Activated CD8-positive, alpha-beta memory T cell treated with anti-CD3 and anti-CD28 coated beads, Interleukin-2, amount 50 U/mL, for 1 hour (primary cell): ENCODE measurements at regions not wholly inside any gene's neighbourhood (a gene's known extent, or its start where the extent isn't known, plus 50 kb on each side); places are given as distances from the start of the nearest gene placed in this dataset.

ENCODE experiments used
- DNase-seq: peaks from one replicate; pipeline ENCODE4 v3.0.0-alpha.2; 2020; ENCODE audit errors: extremely low read depth

- DNase-seq, result no peak
Observed at GRCh38 chr18:2424420-2424819, 146.9 kb downstream of the METTL4 start.

DNA sequence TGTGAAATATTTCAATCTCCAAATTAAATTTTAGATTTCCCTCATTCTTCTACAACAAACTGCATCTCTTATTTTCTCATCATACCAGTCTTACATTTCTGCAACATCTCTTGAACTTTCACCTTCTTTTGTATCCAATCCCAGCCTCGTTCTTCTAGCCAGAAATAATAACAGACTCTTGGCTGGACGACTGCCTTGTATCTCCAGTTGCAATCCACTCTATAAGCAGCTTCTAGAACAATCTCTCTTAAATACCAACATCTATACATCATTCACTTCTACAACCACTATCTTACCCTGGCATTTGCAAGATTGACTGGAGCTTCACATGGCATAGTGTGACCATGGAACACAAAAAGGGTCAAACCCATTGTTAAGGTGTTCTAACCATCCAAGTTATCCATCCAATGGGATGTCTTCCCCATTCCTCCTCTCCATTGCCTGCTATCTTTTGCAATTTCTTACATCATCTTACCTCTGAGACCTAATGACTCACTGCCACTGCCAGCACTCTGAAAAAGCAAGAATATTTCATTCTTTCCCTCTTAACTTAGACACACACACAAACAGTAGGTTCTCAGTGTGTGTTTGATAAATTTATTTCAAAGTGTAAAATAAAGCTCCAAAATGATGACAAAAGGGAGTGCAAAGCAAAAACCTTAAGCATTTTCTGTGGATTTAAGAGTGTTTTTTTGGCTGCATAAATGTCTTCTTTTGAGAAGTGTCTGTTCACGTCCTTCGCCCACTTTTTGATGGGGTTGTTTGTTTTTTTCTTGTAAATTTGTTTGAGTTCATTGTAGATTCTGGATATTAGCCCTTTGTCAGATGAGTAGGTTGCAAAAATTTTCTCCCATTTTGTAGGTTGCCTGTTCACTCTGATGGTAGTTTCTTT, 145.6 kb downstream of the METTL4 start:
- DNase-seq, result no peak

GRCh38 chr18:2430191-2430590, 141.1 kb downstream of the METTL4 start:
- DNase-seq, result no peak

DNA sequence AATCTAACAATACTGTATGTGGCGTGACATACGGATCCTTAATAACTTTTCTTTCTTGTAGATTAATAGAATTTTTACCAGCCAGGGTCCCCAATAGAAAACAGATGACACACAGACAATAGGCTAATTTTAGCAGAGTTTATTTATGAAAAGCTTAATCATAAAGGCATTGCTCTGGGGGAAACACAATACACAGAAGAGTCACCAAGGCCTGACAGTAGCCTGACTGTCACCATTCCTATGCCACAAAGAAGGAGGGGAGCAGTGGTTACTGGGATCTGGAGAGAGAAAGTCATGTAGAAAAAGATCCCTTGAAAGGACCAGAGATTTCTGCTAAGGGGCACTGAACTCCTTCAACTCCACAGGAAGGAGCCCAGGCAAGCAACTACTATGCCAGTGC, 139.5 kb downstream of the METTL4 start:
- DNase-seq, result no peak

GRCh38 chr18:2433366-2433765, 137.9 kb downstream of the METTL4 start:
- no peak for DNase-seq

- no peak for DNase-seq
Observed at GRCh38 chr18:2441544-2441943, 129.8 kb downstream of the METTL4 start.

DNA sequence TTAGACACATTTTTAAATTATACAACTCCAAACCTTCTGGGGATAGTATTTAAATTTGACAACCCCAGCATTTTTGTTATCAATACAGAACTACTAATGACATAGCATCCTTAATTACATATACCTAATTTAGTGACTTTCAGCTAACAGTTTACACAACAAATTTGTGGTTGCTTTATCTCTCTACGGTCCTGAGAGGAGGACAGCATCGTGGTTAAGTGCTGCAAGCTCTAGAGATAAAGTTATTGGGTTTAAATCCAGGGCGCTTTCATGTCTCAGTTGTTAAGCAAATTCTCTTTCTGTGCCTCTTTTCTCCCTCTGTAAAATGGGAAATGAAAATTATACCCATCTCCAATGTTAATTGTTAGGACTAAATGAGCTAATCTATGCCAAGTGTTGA, 129.3 kb downstream of the METTL4 start:
- no peak for DNase-seq

DNA sequence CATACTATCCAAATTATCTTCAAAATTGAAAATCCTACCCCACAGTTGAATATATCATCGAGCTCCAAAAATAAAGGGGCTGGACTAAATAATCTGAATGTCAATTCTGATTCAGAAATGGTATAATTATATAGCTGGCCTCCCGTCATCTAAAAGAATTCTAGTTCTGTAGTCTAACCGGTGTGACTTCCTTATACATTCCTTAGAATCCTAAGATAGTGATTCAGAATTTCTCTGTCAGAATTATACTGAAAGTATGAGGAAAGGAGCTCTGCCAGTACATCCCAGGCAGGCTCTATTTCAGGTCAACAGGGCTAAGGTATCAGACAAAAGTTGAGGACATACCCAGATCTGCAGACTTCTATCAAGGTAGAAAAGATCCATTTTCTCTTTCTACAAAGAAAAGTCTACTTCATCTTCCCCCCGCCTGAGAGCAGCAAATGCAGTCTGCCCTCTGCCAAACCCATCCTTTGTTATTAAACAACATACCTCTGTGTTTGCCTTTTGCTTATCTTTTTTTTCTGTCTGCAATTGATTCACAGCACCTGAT, 128.5 kb downstream of the METTL4 start:
- no peak for DNase-seq

GRCh38 chr18:2444201-2444875, 127.0 kb downstream of the METTL4 start:
- DNase-seq, result no peak

GRCh38 chr18:2448565-2449151, 122.6 kb downstream of the METTL4 start:
- no peak for DNase-seq

DNA sequence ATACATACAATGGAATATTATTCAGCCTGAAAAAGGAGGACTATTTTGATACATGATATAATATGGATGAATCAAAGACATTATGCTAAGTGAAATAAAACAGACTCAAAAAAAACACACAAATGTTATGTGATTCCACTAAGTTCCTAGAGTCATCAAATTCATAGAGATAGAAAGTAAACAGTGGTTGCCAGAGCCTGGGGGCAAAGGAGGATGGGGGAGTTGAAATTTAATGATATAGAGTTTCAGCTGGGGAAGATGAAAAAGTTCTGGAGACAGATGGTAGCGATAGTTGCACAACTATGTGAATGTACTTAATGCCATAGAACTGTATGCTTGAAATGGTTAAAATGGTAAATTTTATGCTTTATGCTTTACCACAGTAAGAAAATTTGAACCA, 119.7 kb downstream of the METTL4 start:
- DNase-seq, result no peak

DNA sequence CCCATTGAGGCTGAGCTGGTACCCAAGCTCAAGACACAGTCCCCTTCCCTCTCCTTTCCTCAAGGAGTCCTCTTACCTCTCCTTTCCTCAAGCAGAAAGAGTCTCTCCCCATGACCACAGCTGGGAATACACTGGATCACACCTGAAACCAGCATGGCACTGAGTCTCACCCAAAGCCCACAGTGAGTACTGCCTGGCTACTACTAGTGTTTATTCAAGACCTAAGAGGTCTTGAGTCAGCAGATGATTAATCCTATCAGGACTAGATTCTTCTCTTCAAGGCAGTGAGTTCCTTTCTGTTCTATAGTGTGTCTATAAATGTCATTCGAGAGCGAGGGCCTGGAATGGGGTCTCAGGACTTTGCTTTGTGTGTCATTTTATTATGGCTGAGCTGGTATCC, 111.4 kb downstream of the METTL4 start:
- no peak for DNase-seq

DNA sequence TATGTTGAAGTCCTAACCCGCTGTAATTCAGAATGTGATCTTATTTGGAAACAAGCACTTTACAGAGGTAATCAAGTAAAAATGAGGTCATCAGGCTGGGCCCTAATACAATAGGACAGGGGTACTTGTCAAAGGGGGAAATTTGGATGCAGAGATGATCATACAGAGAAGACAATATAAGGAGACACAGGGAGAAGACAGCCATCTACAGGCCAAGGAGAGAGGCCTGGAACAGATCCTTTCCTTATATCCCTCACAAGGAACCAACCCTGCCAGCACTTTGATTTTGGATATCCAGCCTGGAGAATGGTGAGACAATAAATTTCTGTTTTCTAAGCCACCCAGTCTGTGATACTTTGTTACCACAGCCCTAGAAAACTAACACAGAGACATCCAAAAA, 104.3 kb downstream of the METTL4 start:
- no peak for DNase-seq

DNA sequence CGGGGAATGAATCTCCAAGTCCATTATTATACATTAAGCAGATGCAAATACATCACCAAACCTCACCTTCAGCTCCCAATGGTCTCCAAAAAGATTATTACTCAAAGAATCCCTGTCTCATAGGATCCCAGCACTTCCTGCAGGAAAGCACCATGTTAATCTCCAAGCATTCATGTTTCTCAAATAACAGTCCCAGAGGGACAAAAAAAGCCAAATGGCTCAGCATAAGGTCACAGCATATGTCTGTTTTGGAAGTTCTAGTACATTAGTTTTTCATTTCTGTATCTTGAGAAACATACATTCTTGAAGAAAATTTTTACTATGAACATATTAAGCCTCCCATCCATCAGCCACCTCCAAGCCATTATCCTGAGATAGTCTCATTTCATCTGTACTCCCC, 103.3 kb downstream of the METTL4 start:
- no peak for DNase-seq

GRCh38 chr18:2471523-2471922, 99.8 kb downstream of the METTL4 start:
- DNase-seq, result no peak

DNA sequence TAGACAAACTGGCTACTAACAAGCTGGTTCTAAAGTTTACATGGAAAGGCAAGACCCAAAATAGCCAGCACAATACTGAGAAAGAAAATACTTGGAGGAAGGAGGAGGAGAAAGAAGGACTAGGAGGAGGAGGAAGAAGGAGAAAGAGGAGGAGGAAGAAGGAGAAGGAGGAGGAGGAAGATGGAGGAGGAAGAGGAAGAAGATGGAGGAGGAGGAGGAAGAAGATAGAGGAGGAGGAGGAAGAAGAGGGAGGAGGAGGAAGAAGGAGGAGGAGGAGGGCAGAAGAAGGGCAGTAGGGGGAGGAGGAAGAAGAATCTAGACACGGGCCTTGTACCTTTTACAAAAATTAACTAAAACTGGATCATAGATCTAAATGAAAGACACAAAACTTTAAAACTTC, 92.6 kb downstream of the METTL4 start:
- DNase-seq, result no peak

- DNase-seq, result no peak
Observed at GRCh38 chr18:2480536-2480935, 90.8 kb downstream of the METTL4 start.

DNA sequence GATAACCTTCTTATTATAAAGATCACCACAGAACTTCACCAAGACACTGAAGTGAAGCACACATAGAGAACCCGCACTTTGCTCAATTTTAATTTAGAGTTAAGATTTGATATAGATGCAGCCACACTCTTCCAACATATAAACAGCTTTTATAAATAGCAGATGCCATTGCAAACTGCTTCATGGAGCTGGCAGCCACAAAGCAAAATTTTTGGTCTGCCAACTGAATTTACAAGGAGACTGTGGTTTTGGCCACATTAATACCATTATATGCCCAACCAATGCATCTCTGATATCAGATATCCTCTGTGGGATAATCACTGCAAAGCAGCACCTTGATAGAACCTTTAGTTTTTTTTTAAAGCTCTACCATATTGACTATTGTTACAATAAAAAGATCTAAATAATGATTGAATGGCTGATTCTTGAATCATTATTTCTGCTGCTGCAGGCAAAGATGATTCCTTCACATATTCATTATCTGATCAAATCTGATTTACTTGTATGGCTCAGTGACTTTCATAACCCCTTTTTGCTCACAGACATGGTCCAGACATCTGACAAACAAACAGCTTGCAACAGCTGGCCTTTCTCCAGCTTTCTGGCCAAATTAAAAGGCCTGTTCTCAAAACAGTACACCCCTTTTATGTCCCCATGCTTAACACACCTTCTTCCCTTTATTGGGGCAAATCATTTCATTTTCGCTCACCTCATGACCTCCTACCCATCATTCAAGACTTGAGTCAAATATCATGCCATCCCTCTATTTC, 88.4 kb downstream of the METTL4 start:
- DNase-seq, result no peak

DNA sequence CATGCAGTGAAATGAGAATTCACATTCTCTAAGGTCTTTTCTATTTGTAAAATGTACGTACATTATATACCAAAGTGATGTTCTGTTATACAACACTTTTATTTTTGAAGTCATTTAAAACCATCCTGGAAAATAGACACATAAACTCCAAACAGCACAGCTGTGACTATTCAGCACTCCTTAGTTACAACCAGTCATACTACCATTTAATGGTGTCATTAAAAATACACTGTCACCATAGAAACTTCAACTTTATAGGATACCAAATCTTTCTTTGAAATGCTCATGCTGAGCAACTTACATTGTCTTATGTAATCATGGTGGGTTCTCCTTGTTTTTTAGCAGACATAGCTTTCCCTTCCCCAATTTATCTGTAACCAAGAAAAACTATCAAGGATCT, 85.3 kb downstream of the METTL4 start:
- DNase-seq, result no peak

DNA sequence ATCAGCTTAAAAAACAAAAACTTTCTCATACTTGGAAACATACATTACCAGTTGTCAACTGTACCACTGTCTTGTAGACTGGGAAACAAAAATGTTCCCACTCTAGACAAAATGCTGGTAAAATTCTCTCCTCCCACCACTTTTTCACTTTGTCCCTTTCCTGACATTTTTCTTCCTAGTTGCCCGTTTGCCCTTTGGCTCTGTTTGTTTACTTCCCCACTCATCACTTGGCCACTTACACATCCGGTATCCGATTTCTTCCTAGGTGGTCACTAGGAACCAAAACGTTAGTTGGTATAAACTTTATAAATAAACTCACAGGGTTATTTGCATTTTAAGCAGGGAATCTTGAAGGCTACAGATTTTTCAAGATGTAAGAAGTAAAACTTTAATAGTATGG, 84.9 kb downstream of the METTL4 start:
- no peak for DNase-seq
